HG03135 (cell line): ENCODE measurements at regions not wholly inside any gene's neighbourhood (a gene's known extent, or its start where the extent isn't known, plus 50 kb on each side); places are given as distances from the start of the nearest gene placed in this dataset.

Source experiments
- ATAC-seq: cut with Tn5 transposase; IDR thresholded peaks from one replicate; pipeline ENCODE4 v1.9.1; 2021; ENCODE audit warnings: mild to moderate bottlenecking, moderate library complexity; ENCODE audit not compliant: unreplicated experiment

DNA sequence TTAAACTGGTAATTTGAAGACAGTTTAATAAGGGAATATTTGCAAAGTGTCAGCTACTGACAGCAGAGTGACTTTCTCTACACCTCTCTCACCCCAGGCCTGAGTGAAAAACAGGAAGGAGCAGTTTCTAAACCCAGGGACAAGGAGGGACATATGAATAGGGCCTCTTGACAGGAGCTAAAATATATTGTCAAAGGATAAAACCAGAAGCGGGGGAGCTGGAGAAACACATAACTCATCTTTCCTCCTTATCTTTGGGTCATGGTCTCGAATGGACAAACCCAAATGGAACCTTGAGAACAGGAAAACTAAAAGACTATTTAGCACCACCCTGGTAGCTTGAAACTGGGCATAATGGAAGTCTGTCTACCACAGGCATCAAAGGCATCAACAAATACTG, 197.5 kb upstream of the FOXA2 start:
- ATAC-seq: no peak

DNA sequence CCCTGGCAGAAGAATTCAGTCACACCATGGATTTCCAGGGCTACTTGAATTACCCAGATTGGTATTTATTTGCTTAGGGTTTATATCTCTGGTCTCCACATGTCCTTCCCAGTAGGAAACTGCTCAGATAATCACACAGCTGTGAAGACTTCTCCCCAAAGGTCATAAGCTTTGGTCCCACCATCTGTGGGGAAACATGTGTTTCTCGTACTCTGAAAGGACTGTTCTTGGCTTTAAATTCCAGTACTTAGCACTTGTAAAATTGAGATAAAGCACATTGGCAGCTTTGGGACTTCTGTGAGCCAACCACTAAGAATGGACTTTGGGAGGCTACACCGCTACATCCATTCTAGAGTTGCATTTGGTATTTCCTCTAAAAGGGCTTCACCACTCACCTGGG, 205.3 kb upstream of the FOXA2 start:
- ATAC-seq: no peak

GRCh38 chr20:22791396-22791795, 207.0 kb upstream of the FOXA2 start:
- no peak for ATAC-seq

DNA sequence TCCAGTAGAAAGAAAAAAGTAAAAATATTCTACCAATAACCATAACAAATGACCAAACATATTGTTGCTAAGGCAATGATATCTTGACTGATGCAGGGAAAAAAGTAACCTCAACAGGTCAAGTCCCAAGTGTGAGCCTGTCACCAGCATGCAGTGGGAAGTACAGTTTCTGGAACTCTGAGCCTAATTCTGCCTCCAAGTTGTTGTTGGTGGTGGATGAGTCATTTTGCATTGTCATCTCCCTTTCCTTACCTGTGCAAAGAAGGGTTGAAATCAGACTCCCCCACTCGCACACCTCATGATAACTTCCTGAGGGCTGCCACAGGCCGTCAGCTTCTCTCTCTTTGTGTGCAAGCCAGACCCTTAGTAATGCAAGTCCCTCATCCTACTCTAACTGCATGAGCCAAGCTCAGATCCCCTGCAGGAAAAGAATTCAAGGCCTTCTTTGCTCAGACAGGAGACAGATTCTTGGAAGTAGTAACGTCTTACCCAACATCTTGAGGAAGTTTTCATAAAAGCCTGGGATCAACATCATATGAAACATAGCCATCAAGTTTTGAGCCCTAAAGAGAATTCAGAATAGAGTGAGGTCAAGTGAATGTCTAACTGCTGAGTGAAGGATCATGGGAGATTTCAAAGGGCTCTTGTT, 207.6 kb upstream of the FOXA2 start:
- ATAC-seq: no peak

DNA sequence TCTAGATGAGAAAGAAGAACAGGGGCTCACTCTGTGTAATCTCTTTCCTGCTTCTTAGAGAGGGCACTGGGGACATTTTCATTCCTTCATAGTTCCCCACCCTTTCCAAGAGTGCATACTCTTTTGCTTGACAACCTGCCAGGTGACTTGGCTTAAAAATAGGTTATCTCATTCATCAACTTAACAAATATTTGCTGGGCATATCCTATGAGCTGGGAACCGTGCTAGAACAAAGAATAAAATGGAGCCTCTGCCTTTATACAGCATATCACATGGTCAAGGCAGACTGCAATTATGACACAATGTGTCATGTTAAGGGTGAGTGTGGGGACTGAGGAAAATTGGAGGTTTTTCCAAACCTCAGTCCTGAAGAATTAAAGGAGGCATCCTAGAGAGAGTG, 209.8 kb upstream of the FOXA2 start:
- no peak for ATAC-seq

DNA sequence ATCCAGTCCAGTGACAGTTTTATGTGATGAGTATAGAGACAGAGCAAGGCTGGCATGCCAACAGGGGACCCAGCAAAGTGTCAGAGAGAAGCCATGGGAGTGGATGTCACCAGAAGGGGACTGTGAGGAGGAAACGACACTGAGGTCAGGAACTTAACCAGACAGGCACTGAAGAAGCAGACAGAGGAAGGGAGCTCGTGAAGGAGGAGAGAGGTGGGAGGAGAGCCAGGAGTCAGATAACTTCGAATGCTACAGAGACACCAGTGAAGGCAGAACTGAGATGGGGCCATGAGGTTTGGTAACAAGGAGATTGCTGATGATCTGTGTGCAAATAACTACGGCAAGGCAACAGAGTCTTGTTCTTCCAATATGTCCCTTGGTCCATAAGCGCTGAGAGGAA, 211.1 kb upstream of the FOXA2 start:
- ATAC-seq: no peak

DNA sequence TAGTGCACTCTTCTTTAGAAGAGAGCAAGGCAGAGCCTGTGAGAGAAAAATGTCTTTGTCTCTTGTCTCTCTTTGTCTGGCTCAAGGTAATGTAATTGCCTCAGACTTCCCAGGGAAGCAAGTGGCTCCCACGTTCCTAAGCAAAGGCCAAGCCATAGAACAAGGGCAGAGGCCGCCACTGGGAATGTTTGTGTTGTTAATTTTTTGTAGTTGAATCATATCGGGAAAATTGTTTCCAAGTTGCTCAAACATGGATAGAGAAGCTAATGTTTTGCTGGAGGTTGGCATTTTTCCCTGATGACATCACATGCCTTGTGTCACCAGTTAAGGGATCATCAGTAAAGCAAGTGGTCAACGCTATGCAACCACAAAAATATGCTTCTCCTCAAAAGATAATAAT, 211.5 kb upstream of the FOXA2 start:
- ATAC-seq: no peak

DNA sequence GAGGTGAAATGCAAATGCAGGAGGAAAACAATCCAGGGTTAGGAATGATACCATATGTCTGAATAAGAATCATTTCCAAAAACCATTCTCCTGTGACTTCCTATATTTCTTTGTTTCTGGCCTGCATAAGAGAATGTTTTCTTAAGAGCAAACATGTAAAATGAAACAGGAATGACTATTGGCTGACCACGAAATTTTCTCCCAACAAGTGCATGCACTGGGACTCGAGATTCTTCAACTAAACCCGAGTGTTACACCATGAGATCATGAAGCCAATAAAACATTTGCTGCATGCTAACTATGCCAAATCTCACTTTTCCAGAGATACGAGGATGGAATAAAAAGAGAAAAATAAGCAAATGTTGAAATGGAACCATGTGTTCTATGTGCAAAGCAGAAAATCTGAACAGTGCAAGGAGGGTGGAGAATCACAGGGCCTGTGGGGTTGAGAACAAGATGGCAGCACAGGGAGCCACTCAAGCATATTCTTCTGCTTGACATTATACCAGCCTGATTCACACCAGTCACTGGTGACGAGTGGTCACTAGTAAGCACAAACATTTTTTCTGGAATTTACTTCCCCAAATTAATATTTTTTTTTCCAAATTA, 212.2 kb upstream of the FOXA2 start:
- ATAC-seq: no peak

DNA sequence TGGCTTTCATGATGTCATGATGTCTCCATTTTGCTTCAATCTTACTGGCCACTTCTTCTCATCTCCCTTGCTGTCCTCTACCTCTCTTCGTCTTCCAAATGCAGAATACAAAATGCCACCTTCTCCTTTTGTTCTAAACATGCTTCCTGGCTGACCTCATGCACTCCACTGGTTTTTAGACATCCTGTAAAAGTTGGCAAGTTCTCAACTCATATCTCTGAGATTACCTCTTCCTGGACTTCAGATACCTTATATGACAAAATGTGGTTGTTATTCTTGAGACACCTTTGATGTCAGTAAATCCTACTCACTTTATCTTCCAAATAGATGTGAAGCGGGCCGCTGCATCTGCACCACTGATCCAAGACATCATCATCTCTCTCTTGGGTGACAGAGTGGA, 212.7 kb upstream of the FOXA2 start:
- ATAC-seq: no peak

DNA sequence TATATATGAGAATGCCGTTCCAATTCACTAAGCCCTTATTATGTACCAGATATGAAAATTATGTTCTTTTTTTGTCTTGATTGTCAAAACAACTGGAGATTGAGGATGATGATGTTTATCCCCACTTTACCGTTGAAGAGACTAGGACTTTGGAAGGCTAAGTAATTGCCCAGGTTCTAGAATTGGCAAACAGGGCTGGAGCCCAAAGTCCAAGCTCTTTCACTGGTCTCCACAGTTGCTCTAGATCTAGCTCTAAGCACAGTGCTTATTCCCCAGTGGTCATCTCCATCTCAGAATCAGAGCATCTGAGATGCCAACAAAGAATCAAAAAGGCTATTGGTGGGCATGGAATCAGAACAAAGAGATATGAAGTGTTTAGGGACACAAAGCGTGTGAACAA, 215.3 kb upstream of the FOXA2 start:
- no peak for ATAC-seq

DNA sequence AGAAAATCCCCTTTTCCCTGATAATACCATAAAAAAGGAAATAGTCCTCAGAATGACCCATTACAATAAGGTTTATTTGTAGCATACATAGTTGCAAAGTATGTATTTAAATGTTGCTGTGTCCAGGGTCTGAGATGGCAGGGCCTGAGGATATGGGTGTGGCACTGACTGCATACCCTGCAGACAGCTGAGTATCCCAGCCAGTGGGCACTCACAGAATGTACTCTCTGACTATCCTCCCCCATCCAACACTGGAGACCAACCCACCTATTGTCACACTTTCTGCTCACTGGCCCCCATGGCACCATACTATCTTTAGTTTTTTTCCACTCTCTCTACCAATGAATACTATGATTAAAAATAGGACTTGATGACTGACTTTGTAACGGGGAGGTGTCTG, 215.8 kb upstream of the FOXA2 start:
- ATAC-seq: no peak

- ATAC-seq: no peak
Measured at GRCh38 chr20:22801528-22801927, 217.2 kb upstream of the FOXA2 start.

- no peak for ATAC-seq
Measured at GRCh38 chr20:22802296-22802695, 217.9 kb upstream of the FOXA2 start.

GRCh38 chr20:22805219-22805618, 220.8 kb upstream of the FOXA2 start:
- ATAC-seq: no peak

DNA sequence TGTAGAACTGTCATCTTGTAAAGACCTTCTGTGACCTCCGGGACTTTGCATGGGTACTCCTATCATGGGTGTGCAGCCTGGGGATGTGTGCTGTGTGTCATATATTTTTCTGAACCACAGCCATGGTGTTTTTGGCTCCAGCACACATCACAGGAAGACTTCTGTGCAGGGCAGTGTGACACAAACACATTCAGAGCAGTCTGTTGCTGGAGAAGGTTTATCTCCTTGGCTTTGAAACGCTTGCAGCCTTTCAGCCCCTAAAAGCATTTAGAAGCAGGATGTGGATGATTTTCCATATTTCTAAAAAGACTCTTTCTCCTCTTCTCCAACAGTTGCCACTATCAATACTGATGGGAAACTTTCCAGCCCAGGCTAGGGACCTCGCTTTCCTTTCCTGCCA, 221.6 kb upstream of the FOXA2 start:
- ATAC-seq: no peak

DNA sequence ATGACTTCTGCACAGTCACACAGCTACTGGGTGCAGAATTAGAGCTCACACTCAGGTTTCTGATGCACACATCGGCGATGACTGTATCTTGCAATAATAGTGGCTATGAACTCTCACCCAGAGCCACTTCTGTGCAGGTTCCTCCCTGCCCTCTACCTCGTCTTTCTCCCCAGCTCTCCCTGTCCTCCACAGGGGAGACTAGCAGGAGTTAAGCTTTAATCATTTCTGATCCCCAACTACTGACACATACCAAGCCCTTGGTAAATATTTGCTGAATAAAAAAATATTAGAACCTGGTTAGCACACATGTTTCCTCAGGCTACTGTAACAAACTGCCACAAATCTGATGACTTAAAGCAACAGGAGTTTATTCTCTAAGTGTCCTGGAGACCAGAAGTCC, 222.7 kb upstream of the FOXA2 start:
- ATAC-seq: no peak

- no peak for ATAC-seq
Measured at GRCh38 chr20:22807646-22808244, 223.4 kb upstream of the FOXA2 start.

DNA sequence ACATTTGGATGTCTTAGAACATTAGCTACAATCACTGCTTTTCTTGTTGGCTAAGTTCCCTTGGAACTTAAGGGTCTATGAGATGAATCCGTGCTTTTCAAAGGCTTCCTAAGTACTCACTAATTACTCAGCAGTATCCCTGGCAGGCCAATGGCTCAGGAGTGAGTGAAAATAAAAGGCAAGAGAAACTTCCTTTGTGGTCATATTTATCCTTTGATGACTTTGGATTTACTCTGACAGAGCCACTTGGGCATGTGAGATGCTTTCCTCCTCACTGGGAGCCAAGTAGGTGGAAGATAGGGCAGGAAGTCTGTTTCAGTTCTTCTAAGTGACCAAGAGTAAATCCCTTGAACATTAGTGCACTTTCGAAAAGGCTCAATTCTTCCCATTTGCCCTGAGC, 224.3 kb upstream of the FOXA2 start:
- ATAC-seq: no peak

DNA sequence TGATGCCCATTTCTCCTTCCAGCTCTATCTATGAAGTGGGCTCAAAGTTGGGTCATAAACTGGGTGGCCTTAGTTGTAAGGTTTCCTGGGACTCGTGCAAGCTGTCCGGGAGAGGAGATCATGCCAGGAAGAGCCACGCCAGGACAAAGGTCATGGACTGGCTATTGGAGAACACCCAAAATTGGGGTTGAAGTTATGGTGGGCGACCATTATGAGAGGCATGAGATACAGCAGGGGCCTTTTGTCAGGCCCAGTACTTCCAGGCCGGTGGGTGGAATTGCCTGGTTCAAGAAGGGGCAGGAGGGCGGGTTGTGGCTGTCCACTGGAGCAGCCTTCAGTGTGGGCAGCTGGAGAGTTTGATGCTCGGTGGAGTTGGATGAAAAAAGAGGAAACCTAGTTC, 225.1 kb upstream of the SSTR4 start:
- no peak for ATAC-seq

DNA sequence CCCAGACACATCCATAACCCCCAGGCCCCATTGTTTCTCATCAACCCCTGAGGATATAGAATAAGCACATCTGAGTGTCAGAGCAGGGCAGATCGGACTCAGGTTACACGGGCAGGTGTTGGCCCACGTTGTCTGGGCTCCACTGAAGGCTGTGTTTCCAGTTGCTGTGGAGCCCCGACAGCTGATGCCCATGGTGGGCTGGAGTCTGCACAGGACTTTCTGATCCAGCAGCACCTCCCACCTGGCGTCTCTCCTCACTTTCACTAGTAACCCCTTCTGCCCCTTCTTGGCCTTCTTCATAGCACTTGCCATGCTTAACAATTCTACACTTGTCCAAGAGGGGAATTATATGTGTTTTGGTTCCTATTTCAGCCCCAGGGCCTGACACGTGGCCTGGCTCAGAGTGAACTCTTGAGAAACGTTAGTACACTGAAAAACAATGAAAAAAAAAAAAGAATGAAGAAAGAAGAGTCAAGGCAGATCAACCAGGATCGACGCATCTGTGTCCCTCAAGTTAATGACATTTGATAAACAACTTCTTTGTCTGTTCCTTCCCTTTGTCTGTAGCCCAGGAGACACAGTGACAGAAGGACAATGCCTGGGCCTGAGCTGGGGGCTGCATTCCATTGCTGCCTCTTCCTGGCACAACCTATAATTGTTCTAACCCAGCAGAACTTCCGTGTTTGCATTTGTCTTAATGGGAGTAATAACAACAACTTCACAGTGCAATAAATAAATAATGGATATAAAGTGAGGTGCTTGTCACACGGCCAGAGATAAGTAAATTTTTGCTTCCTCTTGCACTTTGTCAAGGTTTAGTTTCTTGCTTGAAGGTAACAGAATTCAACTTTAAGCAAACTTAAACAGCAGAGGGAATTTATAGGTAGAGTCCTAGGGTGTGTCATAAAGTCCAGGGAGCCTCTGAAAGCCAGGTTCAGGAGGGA, 224.2 kb upstream of the SSTR4 start:
- ATAC-seq: no peak

DNA sequence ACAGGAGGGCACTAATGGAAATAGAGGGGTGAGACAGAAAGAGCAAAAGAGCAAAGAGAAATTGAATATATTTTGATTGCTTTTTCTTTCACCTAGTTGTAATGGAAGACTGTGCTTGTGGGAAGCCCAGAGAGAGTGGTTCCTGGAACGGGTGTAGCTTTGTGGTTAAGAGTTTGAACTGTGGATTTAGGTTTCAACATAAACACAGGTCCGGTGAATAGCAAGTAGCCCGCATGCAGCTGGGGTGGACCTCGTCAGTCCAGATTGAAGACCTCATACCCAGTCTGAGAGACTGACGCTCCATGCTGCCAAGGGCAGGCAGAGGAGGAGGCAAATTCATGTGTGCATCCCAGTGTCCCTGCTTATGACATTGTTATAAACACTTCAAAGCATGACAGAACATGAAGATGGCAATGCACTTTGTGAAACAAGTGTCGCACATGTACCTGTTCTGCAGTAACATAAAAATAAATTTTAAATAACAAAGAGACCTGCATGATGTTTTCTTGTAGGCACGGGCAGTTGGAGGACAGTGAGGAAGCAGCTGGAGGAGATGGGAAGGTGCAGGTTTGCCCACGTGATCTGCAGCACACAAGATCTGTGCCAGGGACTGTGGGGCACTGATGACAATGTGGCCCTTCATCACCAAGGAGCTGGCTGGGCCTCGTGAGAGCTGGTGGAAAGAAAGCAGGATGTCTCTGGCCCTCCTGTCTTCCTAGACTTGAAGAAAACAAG, 220.5 kb upstream of the SSTR4 start:
- no peak for ATAC-seq
